ENCODE measurements at regions not wholly inside any gene's neighbourhood (a gene's known extent, or its start where the extent isn't known, plus 50 kb on each side); places are given as distances from the start of the nearest gene placed in this dataset.

DNA sequence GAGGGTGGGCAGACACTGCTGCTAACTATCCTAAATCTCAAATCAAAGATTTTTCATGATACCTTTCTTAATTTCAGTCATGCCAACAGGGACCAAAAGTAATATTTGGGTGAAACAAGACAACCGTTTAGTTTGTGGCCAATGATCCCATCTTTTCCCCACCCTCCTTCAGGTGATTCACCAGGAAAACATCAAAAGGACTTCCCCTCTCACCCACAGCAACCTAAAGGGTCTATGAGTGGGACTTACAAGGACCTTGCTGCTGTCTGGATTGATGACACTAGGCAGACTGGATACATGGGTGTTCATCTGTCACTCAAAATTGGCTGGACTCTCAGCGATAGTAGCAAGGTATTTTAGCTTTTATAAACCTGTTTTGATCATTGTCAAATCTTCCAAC lies 62.0 kb upstream of the ZC3H12C start:
- TF ChIP-seq, protein P1, sequence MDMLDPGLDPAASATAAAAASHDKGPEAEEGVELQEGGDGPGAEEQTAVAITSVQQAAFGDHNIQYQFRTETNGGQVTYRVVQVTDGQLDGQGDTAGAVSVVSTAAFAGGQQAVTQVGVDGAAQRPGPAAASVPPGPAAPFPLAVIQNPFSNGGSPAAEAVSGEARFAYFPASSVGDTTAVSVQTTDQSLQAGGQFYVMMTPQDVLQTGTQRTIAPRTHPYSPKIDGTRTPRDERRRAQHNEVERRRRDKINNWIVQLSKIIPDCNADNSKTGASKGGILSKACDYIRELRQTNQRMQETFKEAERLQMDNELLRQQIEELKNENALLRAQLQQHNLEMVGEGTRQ (IDR thresholded peaks at IDR 0.05; ENCODE audit: low read depth, low read length) = no peak
- TF ChIP-seq, protein P1 (CRISPR knock-in tag; IDR thresholded peaks at IDR 0.05; ENCODE audit: borderline replicate concordance) = no peak
- TF ChIP-seq, protein P2, sequence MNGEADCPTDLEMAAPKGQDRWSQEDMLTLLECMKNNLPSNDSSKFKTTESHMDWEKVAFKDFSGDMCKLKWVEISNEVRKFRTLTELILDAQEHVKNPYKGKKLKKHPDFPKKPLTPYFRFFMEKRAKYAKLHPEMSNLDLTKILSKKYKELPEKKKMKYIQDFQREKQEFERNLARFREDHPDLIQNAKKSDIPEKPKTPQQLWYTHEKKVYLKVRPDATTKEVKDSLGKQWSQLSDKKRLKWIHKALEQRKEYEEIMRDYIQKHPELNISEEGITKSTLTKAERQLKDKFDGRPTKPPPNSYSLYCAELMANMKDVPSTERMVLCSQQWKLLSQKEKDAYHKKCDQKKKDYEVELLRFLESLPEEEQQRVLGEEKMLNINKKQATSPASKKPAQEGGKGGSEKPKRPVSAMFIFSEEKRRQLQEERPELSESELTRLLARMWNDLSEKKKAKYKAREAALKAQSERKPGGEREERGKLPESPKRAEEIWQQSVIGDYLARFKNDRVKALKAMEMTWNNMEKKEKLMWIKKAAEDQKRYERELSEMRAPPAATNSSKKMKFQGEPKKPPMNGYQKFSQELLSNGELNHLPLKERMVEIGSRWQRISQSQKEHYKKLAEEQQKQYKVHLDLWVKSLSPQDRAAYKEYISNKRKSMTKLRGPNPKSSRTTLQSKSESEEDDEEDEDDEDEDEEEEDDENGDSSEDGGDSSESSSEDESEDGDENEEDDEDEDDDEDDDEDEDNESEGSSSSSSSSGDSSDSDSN (CRISPR knock-in tag; IDR thresholded peaks at IDR 0.05) = no peak
- TF ChIP-seq YY1 (IDR thresholded peaks at IDR 0.05; ENCODE audit: insufficient read depth, insufficient replicate concordance, low read depth, low read length) = no peak

Data from HepG2 (cell line).